ENCODE measurements at regions not wholly inside any gene's neighbourhood (a gene's known extent, or its start where the extent isn't known, plus 50 kb on each side); places are given as distances from the start of the nearest gene placed in this dataset.

DNA sequence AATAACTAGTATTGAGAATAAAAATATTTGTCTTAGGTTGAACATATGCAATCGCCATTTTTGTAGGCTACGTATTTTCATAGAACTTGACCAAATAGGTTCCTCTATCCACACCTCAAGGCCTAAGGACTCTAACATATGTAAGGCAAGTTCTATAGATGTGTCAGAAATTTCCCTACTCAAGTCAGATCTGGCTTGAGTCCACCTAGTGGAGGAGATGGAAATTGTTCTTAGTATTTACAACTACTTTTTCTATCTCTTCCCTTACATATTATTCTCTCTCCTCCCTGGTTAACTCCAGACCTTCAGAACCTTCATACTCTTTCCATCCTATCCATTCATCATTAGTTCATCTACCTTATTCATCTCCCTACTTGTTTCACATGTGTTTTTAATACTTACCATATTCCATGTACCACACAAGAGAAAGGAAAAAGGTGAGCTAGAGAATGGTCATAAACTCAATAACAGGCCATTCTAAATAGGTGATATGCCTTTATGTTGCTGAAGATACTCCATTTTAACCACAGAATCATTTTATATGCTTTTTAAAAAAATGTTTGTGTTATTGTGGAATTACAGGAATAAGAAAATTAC lies 174.5 kb upstream of the HDAC9 start:
- no peak for DNase-seq

DNA sequence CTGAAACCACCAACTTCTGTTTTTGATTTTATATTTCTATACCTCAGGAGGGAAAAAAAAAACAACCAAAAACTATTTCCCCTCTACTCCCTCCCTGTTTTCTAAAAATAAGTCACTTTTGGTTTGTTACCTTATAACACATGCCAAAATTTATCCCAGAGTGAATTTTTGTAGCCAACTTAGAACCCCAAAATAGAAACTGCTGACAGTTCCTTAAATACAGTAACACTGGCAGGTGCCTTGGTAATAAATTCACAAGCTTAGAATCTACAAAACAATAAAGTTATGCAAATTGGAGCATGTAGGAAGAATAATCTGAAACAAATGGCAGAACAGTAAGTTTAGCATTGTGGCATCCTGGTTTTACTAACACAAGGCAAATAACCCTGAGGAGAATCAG lies 165.0 kb upstream of the HDAC9 start:
- DNase-seq, result no peak

DNA sequence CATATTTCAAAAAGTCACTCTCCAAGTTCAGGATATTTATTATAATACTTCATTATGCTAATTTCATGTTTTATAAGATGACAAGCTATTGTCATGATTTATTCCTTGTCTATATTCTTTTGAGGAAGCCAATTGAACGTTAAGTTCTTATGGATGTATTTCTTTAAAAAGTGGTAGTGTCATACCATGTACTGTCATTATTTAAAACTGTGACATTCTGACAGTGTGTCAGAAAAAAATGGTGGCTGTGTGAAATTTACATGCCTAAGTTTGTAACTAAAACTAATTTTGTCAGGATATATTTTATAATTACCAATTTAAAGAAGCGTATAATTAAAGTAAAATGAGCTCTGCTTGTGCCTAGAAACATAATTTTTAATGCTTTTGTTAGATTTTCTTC lies 158.9 kb upstream of the HDAC9 start:
- no peak for DNase-seq

DNA sequence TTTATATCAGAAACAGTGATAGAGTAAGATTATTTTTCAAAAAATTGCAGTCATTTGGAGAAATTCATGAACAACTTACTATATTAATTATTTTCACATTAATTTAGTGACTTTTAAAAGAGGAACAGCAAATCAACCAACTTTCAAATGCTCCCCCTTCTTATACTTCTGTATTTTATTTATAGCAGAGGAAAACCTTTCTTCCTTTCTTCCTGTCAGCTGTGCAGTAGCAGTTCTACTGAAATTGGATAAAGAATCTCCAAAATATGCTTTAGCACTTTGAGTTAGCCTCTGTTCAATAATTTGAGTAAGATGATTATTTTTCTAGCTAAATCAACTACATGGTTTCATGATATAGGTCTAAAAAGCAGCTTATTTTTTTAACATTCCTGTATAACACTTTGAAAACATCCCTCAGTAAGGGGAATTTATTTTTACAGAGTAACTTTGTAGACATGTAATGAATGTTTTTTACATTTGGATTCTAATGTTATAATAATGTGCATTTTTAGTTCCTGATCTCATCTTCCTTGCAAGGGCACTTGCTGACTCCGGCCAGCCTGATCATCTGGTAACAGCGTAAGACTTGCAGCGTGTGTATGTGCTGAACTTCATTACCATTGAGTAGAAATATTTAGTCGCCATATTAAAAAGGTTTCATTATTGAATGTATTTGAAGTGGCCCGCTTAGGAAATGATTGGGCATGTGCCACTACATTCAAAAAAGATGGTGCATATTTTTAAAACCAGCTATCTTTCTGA lies 158.3 kb upstream of the HDAC9 start:
- no peak for DNase-seq

DNA sequence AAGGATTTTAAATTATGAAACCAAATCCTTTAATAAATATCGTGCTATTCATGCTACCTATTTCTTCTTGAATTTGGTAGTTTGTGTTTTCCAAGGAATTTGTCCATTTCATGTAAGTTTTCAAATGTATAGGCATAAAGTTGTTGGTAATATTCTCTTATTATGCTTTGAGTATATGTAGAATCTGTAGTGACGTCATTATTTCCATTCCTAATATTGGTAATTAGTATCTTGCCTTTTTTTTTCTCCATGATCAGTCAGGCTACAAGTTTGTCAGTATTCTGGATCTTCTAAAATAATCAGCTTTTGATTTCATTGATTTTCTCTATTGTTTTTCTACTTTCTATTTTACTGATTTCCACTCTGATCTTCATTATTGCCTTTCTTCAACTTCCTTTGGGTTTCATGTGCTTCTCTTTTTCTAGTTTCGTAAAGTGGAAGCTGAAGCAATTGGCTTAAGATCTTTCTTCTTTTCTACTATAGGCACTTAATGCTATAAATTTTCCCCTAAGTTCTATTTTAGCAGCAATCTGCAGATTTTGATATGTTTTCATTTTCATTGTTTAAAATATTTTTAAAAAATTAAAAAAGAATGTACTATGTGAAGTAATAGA lies 156.5 kb upstream of the HDAC9 start:
- DNase-seq, result no peak

DNA sequence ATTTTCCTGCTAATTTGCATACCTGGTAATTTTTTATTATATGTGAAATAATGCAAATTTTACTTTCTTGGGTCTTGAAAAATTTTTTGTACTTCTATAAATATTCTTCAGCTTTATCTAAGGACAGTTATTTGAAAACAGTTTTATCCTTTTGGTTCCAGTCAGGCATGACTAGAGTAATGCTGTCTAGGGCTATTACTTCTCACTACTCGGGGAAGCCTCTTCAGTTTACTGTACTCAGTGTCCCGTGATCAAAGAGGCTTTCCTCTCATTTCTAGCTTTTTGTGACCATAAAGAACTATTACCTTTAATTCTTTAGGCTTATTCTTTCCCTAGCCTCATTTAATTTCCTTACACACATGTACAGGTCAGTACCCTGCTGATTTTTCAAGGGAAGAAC lies 153.8 kb upstream of the HDAC9 start:
- DNase-seq, result no peak

DNA sequence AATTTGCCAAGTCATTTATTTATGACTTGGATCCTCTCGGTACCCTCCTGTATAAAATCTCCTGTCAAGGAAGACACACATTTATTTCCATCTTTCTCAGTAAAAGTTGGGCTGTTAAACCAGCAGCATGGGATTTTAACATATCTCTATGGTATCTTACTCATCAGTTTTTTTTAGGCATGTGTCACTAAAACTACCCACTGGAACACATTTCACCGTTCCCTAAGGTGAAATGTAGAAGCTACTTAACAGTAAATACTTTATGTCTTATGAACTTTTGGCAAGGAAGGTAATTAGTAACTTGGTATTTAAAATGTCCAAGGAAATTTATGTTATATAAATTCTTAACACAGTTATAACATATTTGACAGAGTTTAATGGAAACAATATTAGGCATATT lies 152.5 kb upstream of the HDAC9 start:
- no peak for DNase-seq

DNA sequence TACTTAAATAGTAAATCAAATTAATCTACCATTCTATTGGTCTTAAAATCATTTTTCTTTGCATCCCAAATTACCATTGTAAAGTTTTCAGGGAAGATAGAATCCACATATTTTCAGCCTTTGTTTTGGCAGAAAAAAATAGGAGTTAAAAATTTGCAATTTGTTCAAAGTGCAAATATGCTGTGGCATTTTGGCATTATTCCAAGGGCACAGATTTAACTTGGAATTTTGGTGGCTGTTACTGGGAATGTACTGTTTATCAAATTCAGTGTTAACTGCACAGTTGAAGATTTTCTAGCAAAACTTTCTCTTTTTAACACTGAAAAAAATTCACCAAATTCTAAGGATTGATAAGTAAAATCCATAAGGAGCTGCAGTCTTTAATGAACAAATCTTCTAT lies 151.0 kb upstream of the HDAC9 start:
- DNase-seq, result no peak

DNA sequence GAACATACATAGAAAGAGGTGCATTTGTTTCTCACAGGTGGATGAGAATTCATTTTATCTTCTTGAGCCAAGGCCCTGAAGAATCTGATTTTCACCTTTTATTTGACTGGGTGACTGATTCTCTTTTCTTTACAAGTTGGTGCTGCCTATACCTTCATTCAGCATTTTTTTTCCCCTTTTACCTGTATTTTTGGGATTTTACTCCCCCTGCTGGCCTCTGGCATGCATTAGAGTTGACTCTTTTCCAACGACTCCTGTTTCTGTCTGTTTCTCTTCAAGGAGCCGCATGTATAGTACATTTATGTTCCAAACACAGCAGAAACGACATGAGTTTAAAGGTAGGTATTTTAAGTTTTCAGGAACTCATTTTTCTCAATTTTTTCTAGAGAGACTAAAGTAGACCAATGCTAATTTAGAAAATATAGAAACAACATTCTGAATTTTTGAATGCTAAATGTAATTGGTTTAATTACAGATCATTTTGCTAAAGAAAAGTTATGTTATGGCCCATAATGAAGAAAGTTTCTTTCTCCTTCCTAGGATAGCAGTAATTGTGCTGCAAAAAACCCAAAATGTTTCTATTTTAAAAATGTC lies 149.8 kb upstream of the HDAC9 start:
- DNase-seq, result peak; percentile 4

DNA sequence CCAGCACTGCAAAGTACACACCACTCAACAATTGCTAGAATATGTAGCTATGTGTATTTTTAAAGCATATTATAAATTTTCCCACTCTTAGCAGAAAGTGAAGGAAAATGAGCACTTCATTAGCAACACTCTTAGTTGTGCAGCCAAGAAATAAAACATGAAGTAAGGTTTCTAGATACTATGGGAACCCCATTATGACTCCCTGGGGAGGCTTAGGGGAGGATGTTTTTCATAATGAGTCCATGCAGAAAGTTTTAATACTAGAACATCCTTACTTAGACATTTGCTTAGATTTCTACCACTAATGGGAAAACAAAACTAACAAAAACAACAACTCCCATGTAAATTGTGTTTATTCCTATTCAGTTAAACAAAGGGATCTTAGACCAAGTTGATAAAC lies 148.4 kb upstream of the HDAC9 start:
- no peak for DNase-seq

DNA sequence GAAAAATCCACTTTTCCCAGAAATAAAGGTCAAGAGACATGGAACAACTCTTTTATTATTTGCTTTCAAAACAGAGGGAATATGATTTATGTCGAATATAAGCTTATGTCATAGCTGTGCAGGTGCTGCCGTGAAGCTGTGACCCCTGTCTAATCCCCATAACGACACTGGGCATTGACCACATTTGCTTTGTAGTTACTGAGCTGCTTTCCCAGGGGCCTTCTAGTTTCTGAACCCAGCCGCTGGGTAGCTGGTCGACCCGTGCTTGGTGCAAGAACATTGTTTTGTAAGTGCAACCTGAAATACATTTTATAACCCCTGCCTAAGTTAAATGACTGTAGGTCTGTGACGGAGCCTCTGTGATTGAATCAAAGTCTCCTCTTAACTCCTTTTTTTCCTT lies 144.9 kb upstream of the HDAC9 start:
- DNase-seq, result no peak

DNA sequence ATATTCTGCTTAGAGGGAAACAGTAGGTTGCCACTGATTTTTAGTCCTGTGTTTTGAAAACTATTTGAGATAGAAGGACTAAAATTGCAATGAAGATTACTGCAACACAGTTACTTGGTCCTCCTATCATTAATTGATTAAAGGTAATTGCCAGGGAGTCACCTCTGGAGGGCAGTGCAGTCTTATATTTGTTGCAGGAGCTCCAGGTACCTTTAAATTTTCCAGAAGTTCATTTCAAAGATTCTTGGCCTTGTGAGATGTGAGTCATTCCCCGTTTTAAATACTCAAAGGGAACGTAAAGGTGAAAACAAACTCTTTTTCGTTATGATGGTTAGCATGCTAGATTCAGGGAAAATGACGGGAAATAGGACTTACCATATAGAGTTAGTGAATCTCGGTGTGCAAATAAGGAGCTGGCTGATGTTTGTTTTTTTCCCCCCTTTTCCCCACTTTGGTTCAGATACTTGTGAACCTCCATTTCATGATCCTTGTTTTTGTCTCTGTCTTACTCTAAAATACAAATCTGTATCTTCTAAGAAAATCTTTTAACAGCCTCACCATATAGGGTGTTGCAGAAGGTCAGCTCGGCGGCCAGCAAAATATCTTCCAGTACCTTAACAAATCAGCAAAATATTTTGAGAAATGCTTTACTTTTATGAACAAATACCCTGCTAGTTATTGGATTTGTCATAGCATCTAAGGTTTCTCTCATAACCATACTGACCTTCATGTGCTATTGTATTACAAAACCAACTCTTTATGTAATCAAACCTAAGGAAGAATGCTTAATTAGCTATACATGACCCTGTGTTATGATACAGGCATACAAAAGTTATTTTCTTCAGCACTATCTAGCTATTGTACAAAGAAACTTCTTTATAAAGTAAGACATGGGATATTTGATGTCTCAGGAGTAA lies 143.0 kb upstream of the HDAC9 start:
- peak; percentile 19 for DNase-seq

DNA sequence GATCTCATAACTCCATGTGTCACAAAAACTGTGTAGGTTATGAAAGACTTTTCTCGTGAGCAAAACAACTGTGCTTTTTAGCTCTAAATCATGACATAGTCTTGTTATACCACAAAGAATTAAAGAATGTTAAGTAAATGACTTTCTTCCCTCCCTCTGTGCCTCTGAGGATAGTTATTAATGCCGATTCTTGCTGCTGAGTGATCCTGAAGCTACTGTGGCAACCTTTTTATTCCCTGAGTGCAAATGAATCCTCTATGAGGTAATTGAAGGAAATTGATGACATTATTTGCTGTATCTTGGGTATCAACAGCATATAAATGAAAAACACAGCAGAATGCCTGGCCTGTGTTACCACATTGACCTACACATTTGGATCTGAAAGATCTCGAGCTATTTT lies 142.2 kb upstream of the HDAC9 start:
- DNase-seq, result no peak

DNA sequence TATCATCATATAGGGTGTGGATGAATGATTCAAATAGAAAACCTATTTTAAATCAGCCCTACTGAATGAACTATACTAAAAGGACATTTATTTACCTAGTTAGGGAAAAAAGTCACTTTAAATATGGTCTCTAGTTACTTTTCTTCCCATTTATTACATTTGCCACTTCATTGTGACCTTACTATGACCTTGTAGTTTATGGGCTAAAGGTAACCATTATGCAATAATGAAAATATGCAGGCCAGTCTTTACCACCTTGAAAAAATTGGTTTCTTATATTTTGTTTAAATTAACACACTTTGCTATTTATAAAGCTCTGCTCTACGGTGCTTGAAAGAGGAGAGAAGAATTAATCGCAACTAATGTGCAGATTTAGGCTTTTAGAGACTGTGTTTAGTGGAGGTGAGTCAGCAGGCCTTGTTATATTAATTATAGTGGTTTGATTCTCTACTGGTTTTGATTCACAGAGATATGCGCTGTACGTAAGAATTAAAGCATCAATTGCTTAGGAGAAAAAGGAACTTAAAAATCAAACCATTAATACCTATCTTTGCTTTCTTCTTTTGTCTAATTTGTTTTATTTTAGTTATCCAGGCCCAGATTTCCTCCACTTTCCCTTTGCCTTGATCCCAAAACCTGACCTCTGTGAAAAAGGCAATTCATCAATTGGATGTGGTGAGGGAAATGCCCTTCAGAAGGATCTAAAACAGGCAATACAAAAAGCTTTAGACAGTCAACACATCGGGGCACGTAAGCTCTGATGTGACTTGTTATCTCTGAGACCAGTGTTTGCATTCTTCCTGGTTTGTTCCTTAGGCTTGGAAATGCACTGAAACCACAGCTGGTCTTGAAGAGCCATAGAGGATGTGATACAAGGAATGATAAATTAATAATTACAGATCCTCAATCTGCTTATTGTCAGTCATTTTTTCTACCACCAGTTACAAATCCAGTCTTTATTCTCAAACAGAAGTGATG lies 141.2 kb upstream of the HDAC9 start:
- no peak for DNase-seq

DNA sequence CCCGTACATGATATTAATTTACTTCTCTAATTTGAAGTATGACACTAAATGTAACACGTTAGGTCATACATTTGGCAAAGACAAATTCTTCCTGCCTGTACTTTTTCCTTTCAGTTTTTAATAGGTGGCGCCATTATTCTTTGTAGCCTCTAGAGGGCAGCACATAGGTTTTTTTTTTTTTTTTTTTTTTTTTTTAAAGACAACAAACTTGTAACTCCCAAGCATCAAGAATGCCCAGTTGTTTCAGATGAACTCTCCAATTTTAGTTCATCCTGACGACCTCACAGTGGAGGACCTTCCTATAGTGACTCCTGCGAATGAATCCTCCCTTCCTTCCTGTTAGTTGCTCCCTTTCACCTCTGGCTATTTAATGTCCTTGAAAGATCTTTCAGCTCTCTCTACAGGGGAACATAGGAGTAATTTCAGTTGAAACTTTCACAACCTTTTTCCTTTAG lies 139.3 kb upstream of the HDAC9 start:
- peak; percentile 11 for DNase-seq

DNA sequence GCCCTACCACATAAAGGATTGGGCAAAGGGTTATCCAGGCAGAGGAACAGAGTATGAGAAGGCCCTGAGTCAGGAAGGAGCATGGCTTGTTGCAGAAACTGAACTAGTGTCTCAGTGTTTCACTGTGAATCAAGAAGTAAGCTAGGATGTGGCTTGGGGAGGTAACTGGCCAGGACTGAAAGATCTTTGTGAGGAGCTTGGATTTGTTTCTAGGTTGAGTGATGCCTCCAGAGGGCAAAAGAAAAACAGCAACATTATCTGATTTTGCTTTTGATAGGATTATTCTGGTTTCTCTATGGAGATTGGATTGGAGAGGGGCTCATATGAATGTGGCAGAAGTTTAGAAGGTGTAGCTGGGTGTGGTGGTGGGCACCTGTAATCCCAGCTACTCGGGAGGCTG lies 137.9 kb upstream of the HDAC9 start:
- no peak for DNase-seq

DNA sequence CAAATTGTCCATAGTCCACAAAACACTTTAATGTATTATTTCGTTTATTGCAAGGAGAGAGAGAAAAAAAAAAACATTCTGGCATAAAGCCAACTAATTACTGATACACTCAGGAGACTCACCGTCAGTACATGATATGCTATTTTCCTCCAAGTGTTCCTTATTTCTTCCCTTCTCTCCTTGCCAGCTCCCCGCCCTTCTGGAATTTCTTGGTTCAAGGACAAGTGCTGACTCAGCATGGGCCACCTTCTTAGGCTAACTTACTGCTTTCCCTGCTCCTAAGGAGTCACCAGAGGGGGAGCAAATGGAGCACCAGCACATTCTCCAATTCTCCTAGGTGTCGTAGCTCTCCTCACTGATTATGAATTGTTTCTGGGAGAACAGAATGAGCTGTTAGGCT lies 133.8 kb upstream of the HDAC9 start:
- no peak for DNase-seq

DNA sequence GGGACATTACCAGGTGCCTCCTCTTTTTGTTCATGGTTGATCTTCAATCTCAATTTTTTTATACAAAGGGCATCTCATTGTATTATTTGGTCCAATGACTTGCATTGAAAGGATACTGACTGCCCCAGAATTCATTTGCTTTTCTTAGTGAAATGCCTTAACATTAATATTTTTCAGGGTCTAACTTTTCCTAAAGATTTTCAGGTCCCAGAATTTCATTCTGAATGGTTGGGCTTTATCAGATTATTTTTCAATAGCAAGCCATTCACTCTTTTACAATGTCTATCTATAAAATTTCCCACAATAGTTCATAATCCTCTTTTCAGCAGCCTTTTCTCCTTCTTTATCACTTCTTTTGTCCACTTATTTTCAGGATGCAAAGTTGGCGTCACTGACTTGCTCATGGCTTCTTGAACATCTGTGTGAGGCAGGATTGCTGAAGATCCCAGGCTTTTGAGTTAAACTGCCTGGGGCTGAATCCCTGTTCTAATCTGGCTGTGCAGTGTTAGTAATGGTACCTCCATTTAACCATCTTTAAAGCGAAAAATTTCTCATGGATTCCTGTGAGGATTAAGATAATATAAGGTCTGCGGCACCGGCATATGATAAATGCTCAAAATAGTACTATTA lies 131.7 kb upstream of the HDAC9 start:
- no peak for DNase-seq

DNA sequence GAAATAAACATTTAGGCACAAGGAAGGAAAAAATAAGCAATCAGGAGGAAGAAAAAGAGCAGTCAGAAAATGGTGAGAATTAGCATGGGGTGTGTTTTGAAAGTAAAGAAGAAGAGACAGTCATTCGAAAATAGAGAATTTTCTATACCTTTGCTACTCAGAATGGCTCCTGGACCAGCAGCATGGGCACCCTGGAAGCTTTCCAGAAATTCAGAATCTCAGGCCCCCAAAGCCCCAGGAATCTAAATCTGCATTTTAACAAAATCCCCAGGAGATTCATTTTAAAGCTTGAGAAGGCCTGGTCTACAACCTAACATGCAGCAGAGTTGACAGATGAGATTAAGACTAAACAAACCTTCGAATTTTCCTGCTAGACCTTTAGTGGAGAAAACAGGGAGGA lies 131.2 kb upstream of the HDAC9 start:
- no peak for DNase-seq

DNA sequence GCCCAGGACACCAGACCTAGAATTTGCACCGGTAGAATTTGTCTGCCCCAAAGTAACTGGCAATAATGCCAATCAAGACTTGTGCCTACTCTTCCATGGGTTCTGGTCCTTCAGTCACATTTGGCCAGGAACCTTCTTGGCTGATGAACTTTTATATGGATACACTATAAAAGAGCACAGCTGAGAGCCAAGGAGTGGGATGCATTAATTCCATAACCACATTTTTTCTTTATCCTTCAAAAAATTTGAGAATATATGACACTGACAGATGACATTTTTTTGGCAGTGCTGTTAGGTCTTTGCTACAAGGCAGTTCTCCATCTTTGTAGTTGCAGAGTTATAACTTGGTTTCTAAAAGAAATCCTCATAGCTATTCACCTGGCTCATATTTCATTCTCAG lies 129.2 kb upstream of the HDAC9 start:
- no peak for DNase-seq

DNA sequence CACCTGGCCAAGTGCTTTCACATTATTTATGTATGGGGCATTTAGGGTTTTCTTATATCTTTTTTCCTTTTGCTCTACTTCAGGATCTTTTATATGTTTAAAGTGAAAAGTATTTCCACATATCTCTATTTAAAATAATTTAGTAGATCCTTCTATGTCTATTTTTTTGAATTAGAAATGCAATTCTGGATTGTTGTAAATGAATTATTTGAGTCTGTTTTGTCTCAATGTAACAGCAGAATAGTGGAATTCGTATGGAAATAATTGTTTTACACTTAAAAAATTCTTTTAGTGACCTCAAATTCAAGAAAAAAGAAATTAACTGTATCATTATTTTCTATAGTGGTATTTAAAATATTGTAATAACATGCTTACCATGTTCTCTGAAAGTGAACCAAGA lies 126.5 kb upstream of the HDAC9 start:
- no peak for DNase-seq
